Right lobe of liver (tissue), 6 donors: ENCODE measurements at regions not wholly inside any gene's neighbourhood (a gene's known extent, or its start where the extent isn't known, plus 50 kb on each side); places are given as distances from the start of the nearest gene placed in this dataset.

Experiments
- ATAC-seq, 4 donors: fragments of 200-7000 bp; cut with Tn5 transposase; one replicate each; pipeline ENCODE4 v1.9.1; 2020; ENCODE audit warnings: mild to moderate bottlenecking in 4 of 4, moderate library complexity in 4 of 4
- DNase-seq, 3 donors: peaks; one replicate each; pipeline ENCODE4 v3.0.0-alpha.2; 2020
- H3K27ac ChIP-seq, 3 donors: fragments of 200-600 bp; one replicate each; pipeline ENCODE4 v1.8.0; 2022
- H3K27me3 ChIP-seq, 2 donors: fragments of 200-600 bp; one replicate each; pipeline ENCODE4 v1.8.0; 2022
- H3K36me3 ChIP-seq, 4 donors: fragments of 200-600 bp; sonication (generic) in 1 of 4; one replicate each; pipeline versions ENCODE4 v1.5.1 to v1.8.0; 2017 to 2022; ENCODE audit warnings: control low read depth in 1 of 4
- H3K4me1 ChIP-seq, 4 donors: fragments of 200-600 bp; sonication (generic) in 1 of 4; one replicate each; pipeline versions ENCODE4 v1.5.1 to v1.8.0; 2017 to 2022; ENCODE audit warnings: control low read depth in 1 of 4
- H3K4me3 ChIP-seq, 3 donors: fragments of 200-600 bp; one replicate each; pipeline ENCODE4 v1.8.0; 2022
- H3K9me3 ChIP-seq, 4 donors: fragments of 200-600 bp; sonication (generic) in 1 of 4; one replicate each; pipeline versions ENCODE4 v1.5.1 to v1.8.0; 2017 to 2022; ENCODE audit warnings: control low read depth in 1 of 4
- CTCF ChIP-seq, 4 donors: fragments of 200-600 bp in 3 of 4; fragments of 450-650 bp in 1 of 4; IDR thresholded peaks; one replicate each; pipeline versions ENCODE4 v1.5.1 to v1.8.0; 2016 to 2022; ENCODE audit warnings: antibody characterized with exemption in 4 of 4, mild to moderate bottlenecking in 2 of 4
- POLR2A ChIP-seq: fragments of 450-650 bp; IDR thresholded peaks from one replicate; pipeline ENCODE4 v1.6.1; 2017; ENCODE audit warnings: antibody characterized with exemption, mild to moderate bottlenecking
- WGBS: methylation state at CpG from one replicate; pipeline ENCODE4 v1.1.6; 2018; ENCODE audit warnings: low coverage, low lambda C conversion rate; ENCODE audit not compliant: insufficient coverage; ENCODE audit errors: missing lambda C conversion rate; 5-methylcytosine and 5-hydroxymethylcytosine counted together
- intact Hi-C, 2 donors: fragments of 100-400 bp; cut with DNase I; formaldehyde crosslinking; loops; one replicate each; pipeline versions ENCODE4 v1.11.2 to v1.14.1; 2022
- donor health status: DM: no; HTN: yes; CAD: no.
- donor health status: DM: no; HTN: no; CAD: no.
- donor health status: DM: no; HTN: no; CAD: no.
- donor health status: DM: no; HTN: yes; CAD: no.
- donor health status: DM: no; HTN: yes; CAD: no.

- TF ChIP-seq CTCF (IDR thresholded peaks at IDR 0.05) (no peak), POLR2A (no peak)
- Histone ChIP-seq H3K4me3 (no peak overlapping the region), H3K27ac (no peak overlapping the region), H3K27me3 (no peaks in the 10 kb centered on the region), H3K9me3 (no peaks in the 10 kb centered on the region), H3K36me3 (no peaks in the 10 kb centered on the region), H3K4me1 (no peaks in the 10 kb centered on the region)
- DNase-seq, result no peak
- no peak for ATAC-seq
- 71% methylated on average over 1 of the region's 1 CpG for WGBS
- intact Hi-C loops, result no loop called here
Observed at GRCh38 chr10:81303656-81304055, 571.3 kb upstream of the NRG3 start.

- H3K4me1 ChIP-seq, result no peaks in the 10 kb centered on the region
- no peaks in the 10 kb centered on the region for H3K27me3 ChIP-seq
- intact Hi-C loops, result no loop called here
- WGBS, result 72% methylated on average over 4 of the region's 4 CpGs
- H3K4me3 ChIP-seq, result no peak overlapping the region
- no peak for ATAC-seq
- TF ChIP-seq CTCF (IDR thresholded peaks at IDR 0.05) (no peak), POLR2A (no peak)
- no peaks in the 10 kb centered on the region for H3K9me3 ChIP-seq
- H3K36me3 ChIP-seq, result no peaks in the 10 kb centered on the region
- H3K27ac ChIP-seq, result no peak overlapping the region
- no peak for DNase-seq
Observed at GRCh38 chr10:81306971-81307782, 567.8 kb upstream of the NRG3 start.

- DNase-seq, result no peak
- Histone ChIP-seq H3K27ac (no peak overlapping the region), H3K4me1 (no peaks in the 10 kb centered on the region), H3K36me3 (no peaks in the 10 kb centered on the region), H3K27me3 (no peaks in the 10 kb centered on the region), H3K4me3 (no peak overlapping the region), H3K9me3 (no peaks in the 10 kb centered on the region)
- no CpG with 5 or more reads among the region's 38 CpGs for WGBS
- intact Hi-C loops, result no loop called here
- no peak for ATAC-seq
- TF ChIP-seq POLR2A (no peak), CTCF (IDR thresholded peaks at IDR 0.05) (no peak)
Observed at GRCh38 chr10:81309041-81309552, 565.9 kb upstream of the NRG3 start.

- ATAC-seq (no peak), DNase-seq (no peak)
- H3K27ac ChIP-seq, result no peak overlapping the region
- H3K27me3 ChIP-seq, result no peaks in the 10 kb centered on the region
- H3K36me3 ChIP-seq, result no peaks in the 10 kb centered on the region
- intact Hi-C loops, result no loop called here
- H3K4me3 ChIP-seq, result no peak overlapping the region
- H3K9me3 ChIP-seq, result no peaks in the 10 kb centered on the region
- no peak for TF ChIP-seq POLR2A
- TF ChIP-seq CTCF (IDR thresholded peaks at IDR 0.05), result no peak
- WGBS, result 53% methylated on average over 2 of the region's 2 CpGs
- H3K4me1 ChIP-seq, result no peaks in the 10 kb centered on the region
Observed at GRCh38 chr10:81314471-81314870, 560.5 kb upstream of the NRG3 start.
